ENCODE measurements at regions not wholly inside any gene's neighbourhood (a gene's known extent, or its start where the extent isn't known, plus 50 kb on each side); places are given as distances from the start of the nearest gene placed in this dataset.

- no peaks in the 10 kb centered on the region for H3K36me3 ChIP-seq (replicated peaks in 1 of 2)
- no peaks in the 10 kb centered on the region for H3K27me3 ChIP-seq
- TF ChIP-seq CTCF (IDR thresholded peaks at IDR 0.05) (no peak), POLR2A (IDR thresholded peaks at IDR 0.05) (no peak)
- no peak for DNase-seq
- intact Hi-C loops (cut with DNase I): no loop called here
- no peaks in the 10 kb centered on the region for H3K9me3 ChIP-seq (replicated peaks in 1 of 3)
- H3K4me1 ChIP-seq (replicated peaks in 1 of 2): no peaks in the 10 kb centered on the region
- no peak overlapping the region for H3K4me3 ChIP-seq
- H3K27ac ChIP-seq: no peak overlapping the region
- 56 to 77% (median 72%) methylated on average over 1 of the region's 1 CpG for WGBS, 4 donors
Measured at GRCh38 chr7:12085516-12085915, 125.6 kb upstream of the TMEM106B start.

GRCh38 chr7:12089951-12090756 lies 120.9 kb upstream of the TMEM106B start:
- H3K4me1 ChIP-seq (replicated peaks in 1 of 2): no peaks in the 10 kb centered on the region
- H3K27ac ChIP-seq: no peak overlapping the region
- H3K4me3 ChIP-seq: peak overlapping the region in 1 of 4 donors; percentile 34
- intact Hi-C loops (cut with DNase I): no loop called here
- H3K9me3 ChIP-seq (replicated peaks in 1 of 3): no peaks in the 10 kb centered on the region
- peak in 3 of 7 donors; percentile 18 to 50 (median 23) for DNase-seq
- H3K36me3 ChIP-seq (replicated peaks in 1 of 2): no peaks in the 10 kb centered on the region
- TF ChIP-seq POLR2A (IDR thresholded peaks at IDR 0.05): no peak
- TF ChIP-seq CTCF (IDR thresholded peaks at IDR 0.05): no peak
- no peaks in the 10 kb centered on the region for H3K27me3 ChIP-seq
- WGBS, 4 donors: 51 to 62% (median 52%) methylated on average over 7 to 9 of the region's 9 CpGs

- no peak for TF ChIP-seq POLR2A (IDR thresholded peaks at IDR 0.05)
- peak overlapping the region in 2 of 4 donors; percentile 7 to 34 for H3K4me3 ChIP-seq
- no peak overlapping the region for H3K27ac ChIP-seq
- WGBS, 4 donors: 45 to 75% (median 56%) methylated on average over 3 to 5 of the region's 5 CpGs
- no peaks in the 10 kb centered on the region for H3K36me3 ChIP-seq (replicated peaks in 1 of 2)
- no peaks in the 10 kb centered on the region for H3K9me3 ChIP-seq (replicated peaks in 1 of 3)
- H3K27me3 ChIP-seq: no peaks in the 10 kb centered on the region
- no peaks in the 10 kb centered on the region for H3K4me1 ChIP-seq (replicated peaks in 1 of 2)
- peak in 5 of 7 donors; percentile 17 to 53 (median 23) for DNase-seq
- intact Hi-C loops (cut with DNase I): no loop called here
Measured at GRCh38 chr7:12090757-12091221, 120.3 kb upstream of the TMEM106B start.

- Histone ChIP-seq H3K4me3 (peak overlapping the region in 2 of 4 donors; percentile 7 to 34), H3K27me3 (no peaks in the 10 kb centered on the region), H3K36me3 (replicated peaks in 1 of 2) (no peaks in the 10 kb centered on the region), H3K27ac (no peak overlapping the region), H3K4me1 (replicated peaks in 1 of 2) (no peaks in the 10 kb centered on the region), H3K9me3 (replicated peaks in 1 of 3) (no peaks in the 10 kb centered on the region)
- TF ChIP-seq POLR2A (IDR thresholded peaks at IDR 0.05) (no peak), CTCF (IDR thresholded peaks at IDR 0.05) (no peak)
- DNase-seq: peak in 1 of 7 donors; percentile 55
- intact Hi-C loops (cut with DNase I): no loop called here
- 55 to 75% (median 63%) methylated on average over 4 of the region's 4 CpGs for WGBS, 4 donors
Measured at GRCh38 chr7:12091231-12091630, 119.9 kb upstream of the TMEM106B start.

Data from adrenal gland (tissue), 9 donors.